HG03565 (cell line): ENCODE measurements at regions not wholly inside any gene's neighbourhood (a gene's known extent, or its start where the extent isn't known, plus 50 kb on each side); places are given as distances from the start of the nearest gene placed in this dataset.
"Not testable (repeated sequence)": the region's sequence is repeated elsewhere in the genome, so short reads cannot be mapped to it uniquely, and the experiment has no call there.

Source experiments
- ATAC-seq: cut with Tn5 transposase; IDR thresholded peaks from one replicate; pipeline ENCODE4 v1.9.1; 2021; ENCODE audit warnings: mild to moderate bottlenecking, moderate library complexity; ENCODE audit not compliant: unreplicated experiment

GRCh38 chr5:155114655-155115054 is 101.1 kb downstream of the KIF4B start:
- no peak for ATAC-seq

DNA sequence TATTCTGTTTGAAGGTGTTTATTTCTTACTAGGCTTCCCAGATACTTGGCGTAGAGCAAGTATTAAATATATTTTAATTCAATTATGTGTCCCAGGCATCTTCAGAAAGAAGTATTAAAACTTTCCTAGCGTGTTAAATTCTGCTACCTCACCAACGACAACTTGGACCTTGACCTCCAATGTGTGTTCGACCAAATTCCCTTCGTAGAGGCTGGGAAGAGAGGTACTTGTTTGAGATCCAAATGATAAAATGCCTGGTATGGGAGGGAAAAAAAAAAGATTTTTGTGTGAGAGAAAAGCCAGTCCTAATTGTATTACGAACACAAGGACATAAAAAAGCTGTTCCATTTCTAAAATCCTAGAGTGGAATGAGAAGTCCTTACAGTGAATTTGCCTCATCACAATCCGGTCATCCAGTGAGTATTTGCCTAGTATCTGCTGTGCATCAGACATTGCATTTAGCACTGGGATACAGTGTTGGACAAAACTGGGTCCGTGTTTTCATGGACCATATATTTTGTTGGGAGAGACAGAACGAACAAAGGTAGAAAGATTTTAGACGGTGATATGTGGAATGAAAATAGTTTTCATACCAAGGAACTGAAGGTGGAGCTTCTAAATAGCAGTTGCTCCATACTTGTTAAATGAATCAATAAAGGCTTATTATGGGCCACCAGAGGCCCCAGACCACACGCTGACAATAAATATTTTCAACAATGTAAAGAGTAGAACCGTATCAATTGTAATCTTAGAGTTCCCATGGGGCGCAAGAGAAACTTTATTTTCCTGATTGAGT is 103.1 kb downstream of the KIF4B start:
- no peak for ATAC-seq

DNA sequence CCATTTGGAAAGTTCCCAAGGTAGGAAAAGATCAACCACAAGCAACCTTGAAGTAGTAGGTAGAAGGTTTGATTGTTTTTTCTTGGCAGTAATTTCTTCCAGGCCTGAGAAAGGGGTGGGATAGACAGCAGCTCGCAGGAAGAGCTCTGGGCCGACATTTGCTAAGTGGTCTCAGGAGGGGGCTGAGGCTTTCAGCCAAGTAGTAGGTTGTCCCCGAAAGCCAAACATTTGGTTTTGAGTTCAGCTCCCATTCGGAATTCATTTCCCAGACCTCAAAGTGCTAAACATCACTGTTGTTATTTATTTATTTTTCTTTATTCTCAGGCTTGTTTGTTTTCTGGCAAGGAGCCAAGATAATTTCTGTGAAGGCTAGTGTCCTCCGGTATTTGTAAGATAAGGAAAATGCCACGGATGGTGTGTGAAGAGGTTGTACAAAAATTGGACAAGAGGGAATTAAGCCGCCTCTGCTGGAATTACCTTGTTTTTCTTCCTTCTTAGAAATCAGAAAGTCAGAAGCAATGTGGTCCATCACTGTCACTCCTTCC is 112.1 kb downstream of the KIF4B start:
- no peak for ATAC-seq

- ATAC-seq = no peak
These were observed 113.0 kb downstream of the KIF4B start for GRCh38 chr5:155126573-155126972.

DNA sequence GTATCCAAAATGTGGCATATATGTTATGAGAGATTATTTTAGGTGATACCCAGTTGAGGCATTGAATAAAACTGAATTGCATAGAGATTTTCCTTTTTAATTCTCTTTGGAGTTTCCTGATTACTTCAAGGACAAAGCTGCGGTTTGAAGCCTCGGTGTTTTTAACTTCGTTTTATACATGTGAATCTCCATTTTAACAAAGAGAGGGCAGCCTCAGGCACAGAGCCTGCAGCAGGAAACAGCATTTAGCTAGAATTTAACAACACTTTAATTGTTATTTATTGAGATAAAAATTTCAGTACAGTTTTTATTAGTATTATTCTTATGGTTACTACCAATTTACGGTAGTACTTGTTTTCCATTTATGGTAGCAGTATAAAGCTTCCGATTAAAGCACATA is 114.0 kb downstream of the KIF4B start:
- no peak for ATAC-seq

DNA sequence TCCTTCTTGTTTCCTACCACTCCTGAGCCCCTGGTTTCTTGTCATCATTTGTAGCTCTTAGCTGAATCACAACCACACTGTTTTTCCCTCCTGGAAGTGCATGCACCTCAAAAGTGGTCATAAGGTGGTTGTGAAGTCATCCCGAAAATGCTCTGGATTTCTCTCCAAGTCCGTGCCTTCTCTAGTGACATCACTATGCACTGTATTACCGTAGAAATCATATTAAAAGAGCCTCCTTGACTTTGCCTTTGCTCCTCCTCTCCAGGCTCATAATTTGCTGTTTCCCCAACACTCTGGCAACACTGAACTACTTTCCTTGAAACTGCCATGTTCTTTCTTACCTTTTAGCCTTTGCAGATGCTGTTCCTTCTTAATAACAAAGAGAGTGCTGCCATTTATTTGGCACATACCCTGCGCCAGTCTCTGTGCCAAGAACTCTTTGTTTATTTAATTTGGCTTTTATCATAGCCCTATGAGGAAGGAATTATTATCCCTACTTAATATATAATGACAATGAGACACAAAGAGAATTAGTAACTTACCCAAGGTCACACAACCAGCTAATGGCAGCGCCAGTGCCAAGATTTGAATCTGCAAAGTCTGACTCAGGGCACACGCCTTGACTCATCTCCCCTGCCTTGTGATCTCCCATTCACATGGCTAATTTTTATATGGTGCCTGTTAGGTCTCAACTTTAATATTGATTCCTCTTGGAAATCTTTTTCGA is 115.4 kb downstream of the KIF4B start:
- ATAC-seq = no peak

GRCh38 chr5:155129513-155129880 is 115.9 kb downstream of the KIF4B start:
- no peak for ATAC-seq

DNA sequence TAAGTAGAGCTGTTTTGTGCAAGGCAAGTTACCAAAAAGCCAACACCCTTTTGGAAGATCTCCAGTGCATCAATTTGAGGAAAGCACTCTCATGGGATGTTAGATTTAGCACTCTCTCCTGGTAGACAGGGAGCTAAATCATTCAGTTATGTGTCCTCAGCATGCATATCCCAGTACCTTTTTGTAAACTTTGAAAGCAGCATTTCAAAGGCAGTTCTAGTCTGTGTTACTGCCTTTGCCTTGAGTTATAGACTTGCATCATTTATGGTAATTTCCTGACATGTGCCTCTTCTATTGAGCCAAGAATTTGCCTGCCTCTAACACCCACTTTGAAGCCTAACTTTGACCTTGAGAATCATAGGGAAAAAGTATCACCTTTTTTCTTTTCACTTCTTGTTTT is 120.6 kb downstream of the KIF4B start:
- ATAC-seq = no peak

GRCh38 chr5:155136216-155136850 is 122.8 kb downstream of the KIF4B start:
- ATAC-seq = no peak

DNA sequence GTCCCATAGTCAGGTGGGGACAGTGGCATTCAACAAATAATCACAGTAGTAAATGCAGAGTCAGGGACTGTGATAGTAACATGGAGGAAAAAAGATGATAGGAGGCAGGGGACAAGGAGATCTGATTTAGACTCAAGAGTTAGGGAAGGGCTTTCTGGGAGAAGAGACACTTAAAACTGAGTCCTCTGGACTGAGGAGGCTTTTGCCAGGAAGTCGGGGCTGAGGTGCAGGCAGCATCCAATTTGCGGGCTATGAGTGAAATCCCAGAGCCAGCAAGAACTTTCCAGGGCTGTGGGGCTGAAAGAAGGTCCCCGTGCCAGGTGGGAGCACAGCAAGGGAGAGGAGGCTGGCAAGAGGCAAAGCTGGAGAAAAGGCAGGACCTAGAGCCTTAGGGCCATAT is 124.1 kb downstream of the KIF4B start:
- no peak for ATAC-seq

DNA sequence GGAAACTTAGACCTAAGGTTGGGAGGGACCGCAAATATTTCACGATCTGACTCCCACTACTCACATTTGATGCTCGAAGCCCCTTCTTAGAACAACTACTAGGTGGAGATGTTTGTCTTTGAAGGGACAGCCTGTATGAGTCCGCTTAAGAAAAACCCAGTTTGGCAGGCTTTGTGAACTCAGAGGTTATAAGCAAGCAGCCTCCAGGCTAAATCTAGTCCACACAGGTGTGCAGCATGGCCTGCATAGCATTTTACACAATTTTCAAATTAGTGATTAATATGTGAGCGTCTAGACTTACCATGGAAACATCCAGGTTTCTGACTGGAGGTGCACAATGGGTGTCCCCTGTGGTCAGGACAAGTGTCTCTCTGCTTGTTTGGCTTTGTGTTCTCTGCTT is 127.1 kb downstream of the KIF4B start:
- ATAC-seq = no peak

GRCh38 chr5:155144956-155145355 is 131.4 kb downstream of the KIF4B start:
- ATAC-seq = no peak

DNA sequence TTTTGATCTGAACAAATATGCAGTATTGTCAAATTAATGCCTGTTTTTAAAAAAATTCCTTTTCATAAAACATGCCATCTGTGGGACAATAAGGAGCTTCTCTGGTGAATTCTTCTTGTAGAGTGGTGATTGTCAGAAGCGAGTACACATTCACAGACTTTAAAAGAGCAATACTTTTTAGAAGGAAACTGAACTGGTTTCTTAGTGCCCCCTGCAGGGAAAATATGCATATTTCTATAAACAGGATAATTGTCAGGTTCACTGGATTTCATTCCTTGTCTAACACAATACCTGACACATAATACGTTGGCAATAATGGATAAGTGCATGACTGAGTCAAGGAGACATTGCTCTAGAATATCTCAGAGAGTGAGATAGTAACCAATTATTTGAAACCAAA is 133.7 kb downstream of the KIF4B start:
- ATAC-seq = no peak

GRCh38 chr5:155148694-155149093 is 135.1 kb downstream of the KIF4B start:
- ATAC-seq = no peak

GRCh38 chr5:155150012-155150411 is 136.5 kb downstream of the KIF4B start:
- ATAC-seq = no peak

GRCh38 chr5:155154973-155155372 is 141.4 kb downstream of the KIF4B start:
- no peak for ATAC-seq

- not testable (repeated sequence) for ATAC-seq
These were observed 149.5 kb downstream of the KIF4B start for GRCh38 chr5:155163084-155163483.

DNA sequence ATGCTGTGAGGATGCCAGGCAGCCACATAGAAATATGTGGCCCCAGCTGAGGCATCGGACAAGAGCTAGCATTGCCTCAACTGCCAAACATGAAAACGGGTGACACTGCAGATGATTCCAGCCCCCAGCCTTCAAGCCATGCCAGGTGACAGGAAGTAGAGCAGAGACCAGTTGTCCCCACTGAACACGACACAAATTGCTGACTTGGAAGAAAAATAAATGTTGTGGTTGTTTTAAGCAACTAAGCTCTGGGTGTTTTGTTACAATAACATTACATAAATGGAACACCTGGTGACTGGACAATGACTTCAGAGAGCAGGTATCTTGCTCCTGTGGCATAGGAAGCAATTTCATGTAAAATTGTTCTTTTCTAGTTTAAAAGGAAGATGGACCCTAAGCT is 154.2 kb downstream of the KIF4B start:
- no peak for ATAC-seq

DNA sequence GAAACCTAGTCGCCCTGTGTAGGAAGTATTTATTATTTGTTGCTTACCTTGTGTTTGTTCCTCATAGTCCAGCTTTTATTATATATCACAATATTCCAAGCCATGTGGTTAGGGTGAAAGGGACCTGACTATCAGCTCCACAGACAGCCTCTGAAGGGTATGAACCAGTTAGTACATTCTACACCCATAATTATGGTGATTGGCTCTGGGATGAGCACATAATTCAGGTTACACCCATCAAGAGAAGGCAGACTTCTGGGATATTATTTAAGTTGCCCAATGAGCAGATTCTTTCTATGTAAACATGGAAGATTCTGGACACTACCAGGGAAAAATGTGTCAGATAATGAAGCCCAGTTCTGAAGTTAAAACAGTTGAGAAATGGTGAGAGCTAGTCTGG is 168.0 kb downstream of the KIF4B start:
- ATAC-seq = no peak

DNA sequence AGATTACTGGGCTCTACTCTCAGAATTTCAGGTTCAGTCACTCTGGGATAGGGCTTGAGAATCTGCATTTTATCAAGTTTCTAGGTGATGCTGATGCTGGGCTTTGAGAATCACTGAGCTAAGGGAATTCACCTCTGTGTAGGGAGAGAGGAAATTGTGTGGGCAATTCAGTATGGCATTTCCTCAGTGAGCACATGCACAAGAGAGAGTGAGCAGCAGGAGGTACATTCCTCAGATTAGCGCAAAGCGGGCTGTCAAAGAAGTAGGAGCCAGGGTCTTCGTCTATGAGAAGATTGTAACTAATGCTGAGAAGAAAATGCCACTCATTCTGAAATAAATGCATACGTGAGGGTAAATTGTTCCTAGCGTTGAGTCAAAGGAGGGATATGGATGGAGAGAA is 175.9 kb downstream of the KIF4B start:
- ATAC-seq = no peak

DNA sequence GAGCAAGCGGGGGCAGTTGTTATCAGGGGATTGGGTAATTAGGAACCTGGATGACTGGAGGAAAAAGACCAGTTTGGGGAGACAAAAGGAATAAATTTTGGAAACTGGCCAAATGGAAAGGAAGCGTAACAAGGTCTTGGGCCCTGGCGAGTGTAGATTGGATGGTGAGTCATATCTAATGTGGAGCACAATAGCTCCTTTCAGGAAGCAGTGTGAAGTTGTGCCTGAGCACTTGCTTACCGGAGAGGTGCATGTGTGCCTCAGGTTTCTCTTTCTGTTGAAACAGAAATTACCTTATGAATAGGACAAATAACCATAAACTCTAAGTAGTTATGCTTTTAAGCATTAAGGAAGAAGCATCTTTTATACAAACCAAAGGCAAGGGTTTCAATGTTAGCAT is 176.4 kb downstream of the KIF4B start:
- ATAC-seq = peak; percentile 74

GRCh38 chr5:155193029-155193428 is 179.5 kb downstream of the KIF4B start:
- no peak for ATAC-seq
